ENCODE measurements at regions not wholly inside any gene's neighbourhood (a gene's known extent, or its start where the extent isn't known, plus 50 kb on each side); places are given as distances from the start of the nearest gene placed in this dataset.
"Not testable (repeated sequence)": the region's sequence is repeated elsewhere in the genome, so short reads cannot be mapped to it uniquely, and the experiment has no call there.

GRCh38 chr5:124552526-124552925 is 193.9 kb downstream of the ZNF608 start:
- DNase-seq (ENCODE audit: low read depth in 2 of 2) = no peak

GRCh38 chr5:124551939-124552279 is 194.5 kb downstream of the ZNF608 start:
- DNase-seq (ENCODE audit: low read depth in 2 of 2) = no peak

- peak; percentile 7 to 59 for DNase-seq (ENCODE audit: low read depth in 2 of 2)
Observed at GRCh38 chr5:124550731-124551130, 195.7 kb downstream of the ZNF608 start.

- DNase-seq (ENCODE audit: low read depth in 2 of 2) = no peak
Observed at GRCh38 chr5:124549891-124550436, 196.5 kb downstream of the ZNF608 start.

- DNase-seq (ENCODE audit: low read depth in 2 of 2) = peak; percentile 26 to 44
Observed at GRCh38 chr5:124546643-124547042, 199.8 kb downstream of the ZNF608 start.

DNA sequence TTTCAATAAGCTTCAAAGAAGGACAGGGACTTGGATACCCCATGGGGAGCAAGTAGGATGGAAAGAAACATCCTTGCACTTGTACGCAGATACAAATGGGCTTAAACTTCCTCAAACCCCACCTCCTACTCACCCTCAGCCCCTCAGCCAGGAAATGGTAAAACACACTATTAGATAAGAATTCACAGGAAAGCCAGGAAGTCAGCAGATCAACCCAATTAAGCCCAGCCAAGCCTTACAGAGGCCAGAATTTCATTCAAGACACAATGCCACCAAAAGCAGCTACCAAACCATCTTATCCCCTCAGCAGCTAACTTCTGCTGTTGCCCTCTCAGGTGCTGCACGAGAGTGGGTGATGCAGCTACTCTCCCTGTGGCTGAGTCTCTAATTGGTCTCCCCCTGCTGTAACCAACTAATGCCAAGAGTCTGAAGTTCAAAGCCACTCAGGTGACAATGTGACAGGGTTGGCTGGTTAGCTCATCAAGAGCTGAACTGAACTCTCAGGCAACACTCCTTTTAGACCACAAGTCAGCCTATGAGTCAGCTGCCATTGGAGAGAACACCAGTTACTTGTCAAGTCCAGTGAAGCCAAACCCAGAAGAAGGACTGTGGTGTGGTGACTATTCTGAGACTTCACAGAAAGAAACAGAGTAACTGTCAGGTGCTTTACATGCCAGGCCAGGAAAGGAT is 201.9 kb downstream of the ZNF608 start:
- DNase-seq (ENCODE audit: low read depth in 2 of 2) = peak in 1 of 2 donors; percentile 3

- DNase-seq (ENCODE audit: low read depth in 2 of 2) = no peak
Observed at GRCh38 chr5:124538931-124539330, 207.5 kb downstream of the ZNF608 start.

DNA sequence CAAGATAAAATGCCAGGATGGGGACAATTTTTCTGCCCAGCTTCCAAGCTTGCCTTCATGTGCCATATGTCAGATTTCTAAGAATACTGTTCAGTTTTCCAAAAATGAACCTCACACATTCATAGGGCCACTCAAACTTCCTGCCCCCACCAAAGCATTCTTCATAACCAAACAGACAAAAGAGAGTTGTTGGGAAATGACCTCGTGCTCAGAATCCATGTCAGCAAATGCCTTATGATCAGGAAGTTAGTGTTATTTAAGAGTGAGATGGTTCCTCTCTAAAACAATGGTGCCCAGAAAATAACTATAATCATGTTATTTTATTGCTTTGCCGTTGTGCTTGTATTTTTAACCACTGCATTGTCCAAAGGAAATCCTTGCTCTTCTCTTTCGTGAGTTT is 208.2 kb downstream of the ZNF608 start:
- DNase-seq (ENCODE audit: low read depth in 2 of 2) = peak; percentile 80 to 97

DNA sequence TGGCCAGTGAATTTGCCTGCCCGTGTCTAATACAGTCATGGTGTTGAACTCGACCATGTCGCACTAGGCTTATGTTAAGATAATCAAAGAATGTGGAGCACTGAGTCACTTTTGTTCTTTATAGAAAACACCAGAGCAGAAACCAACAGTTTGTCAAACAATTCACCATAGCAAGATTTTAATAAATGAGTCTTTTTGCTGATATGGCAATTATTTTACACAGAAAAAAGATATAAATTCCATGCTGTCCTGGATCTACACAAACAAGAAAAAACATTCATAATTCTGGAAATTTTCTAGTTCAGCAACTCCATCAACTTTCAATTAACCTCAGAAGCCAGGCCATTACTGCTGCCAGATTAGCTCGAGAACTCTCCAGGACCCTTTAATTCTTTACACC is 208.9 kb downstream of the ZNF608 start:
- no peak for DNase-seq (ENCODE audit: low read depth in 2 of 2)

- DNase-seq (ENCODE audit: low read depth in 2 of 2) = peak; percentile 9 to 96
Observed at GRCh38 chr5:124537107-124537506, 209.3 kb downstream of the ZNF608 start.

GRCh38 chr5:124536333-124536732 is 210.1 kb downstream of the ZNF608 start:
- peak; percentile 71 to 96 for DNase-seq (ENCODE audit: low read depth in 2 of 2)

DNA sequence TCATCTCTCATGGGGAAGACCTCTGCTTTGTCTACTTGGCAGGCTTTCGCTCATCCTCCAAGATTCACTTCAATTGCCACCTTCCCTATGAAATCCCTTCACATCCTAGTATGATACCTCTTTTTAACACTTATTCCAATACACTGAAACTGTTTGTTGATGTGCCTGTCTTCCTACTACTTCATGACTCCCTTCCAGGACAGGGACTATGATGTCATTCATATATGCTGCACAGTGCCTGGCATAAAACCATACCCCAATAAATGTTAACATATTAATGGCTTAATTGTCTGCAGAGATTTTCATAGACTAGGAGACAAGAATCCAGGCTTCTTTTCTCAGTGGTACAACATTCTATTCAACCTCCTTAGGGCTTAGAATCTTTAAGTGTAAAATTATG is 215.5 kb downstream of the ZNF608 start:
- DNase-seq (ENCODE audit: low read depth in 2 of 2) = no peak

DNA sequence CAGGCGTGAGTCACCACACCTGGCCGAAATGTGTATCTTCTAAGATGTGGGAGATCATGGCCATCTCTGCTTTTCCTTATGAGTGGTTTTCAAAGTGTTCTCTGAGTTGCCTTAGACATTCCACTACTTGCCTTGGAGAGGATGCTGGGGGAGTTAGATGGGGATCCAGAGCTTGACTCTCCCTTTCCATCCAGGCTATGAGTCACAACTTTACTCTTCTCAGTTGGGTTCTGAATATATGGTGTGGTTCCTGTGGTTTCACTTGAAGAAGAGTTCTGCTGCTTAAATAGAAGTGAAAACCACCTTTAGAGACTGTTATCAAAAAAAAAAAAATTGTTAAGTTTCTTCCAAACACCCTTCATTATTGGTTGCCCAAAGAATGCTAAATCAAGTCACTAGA is 217.6 kb downstream of the ZNF608 start:
- DNase-seq (ENCODE audit: low read depth in 2 of 2) = no peak

DNA sequence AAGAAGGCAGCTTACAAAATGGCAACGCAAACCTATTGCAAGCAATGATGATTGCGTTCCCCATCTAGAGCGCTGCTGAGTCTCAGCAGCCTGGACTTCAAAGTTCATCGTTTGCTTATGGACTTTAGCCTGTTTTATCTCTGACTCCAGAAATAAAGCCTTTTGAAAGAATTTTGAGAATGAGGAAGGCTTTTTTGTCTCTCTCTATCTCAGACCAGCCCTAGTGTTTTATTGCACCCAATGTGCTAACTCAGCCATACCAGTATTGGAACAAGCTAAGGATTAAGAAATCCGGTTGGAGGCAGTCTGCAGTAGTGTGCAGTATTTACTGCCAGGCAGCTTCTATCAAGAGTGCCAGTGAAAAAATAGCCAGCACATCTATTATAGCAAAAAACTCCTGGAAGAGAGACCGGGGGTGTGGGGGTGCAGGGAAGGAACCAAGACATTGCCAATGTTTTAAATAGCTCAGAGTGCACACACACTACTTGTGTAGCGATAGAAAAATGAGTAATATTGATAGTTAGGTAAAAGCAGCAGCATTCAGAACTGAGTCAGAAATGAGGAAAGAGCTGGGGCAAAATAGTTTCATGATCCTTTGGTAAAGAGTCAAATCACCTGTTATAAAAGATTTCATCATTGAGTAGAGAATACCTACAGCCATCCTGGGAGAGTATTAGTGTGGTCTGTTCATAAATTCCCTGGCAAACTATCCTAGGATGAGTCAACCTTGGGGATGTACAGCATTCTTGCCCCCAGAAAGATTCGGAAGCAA is 219.0 kb downstream of the ZNF608 start:
- DNase-seq (ENCODE audit: low read depth in 2 of 2) = no peak

DNA sequence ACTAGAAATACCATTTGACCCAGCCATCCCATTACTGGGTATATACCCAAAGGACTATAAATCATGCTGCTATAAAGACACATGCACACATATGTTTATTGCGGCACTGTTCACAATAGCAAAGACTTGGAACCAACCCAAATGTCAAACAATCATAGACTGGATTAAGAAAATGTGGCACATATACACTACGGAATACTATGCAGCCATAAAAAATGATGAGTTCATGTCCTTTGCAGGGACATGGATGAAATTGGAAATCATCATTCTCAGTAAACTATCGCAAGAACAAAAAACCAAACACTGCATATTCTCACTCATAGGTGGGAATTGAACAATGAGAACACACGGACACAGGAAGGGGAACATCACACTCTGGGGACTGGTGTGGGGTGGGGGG is 220.4 kb downstream of the ZNF608 start:
- not testable (repeated sequence) for DNase-seq (ENCODE audit: low read depth in 2 of 2)

DNA sequence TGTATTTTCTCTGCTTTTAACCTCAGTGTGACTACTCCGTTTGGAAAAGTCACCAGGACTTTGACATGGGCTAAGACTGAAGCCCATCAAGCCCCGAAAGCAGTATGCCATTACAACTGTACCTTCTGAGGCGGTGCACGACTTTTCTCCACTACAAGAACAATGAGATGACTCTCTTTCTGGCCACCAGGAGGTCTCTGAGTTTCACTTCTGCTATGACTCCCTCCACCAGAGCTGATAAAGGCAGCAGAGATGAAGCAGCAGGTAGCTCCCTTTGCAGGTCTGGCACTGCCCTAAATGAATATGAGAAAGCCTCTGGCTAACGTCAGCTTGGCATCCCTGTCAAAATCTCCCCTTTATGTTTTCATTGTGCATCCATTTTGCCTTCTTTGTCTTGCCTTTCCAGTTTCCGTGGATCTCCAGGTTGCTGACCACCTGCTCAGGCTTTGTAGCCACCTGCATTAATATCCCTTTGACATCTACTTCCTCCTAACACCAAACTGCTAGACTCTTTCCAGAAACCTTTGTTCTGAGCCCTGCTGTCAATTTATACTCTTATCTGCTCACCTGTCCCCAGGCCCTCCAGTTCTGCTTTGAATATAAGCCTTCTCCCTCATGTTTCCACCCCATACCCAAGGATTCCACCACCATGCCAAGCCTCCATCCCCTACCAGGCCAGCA is 221.7 kb downstream of the ZNF608 start:
- peak in 1 of 2 donors; percentile 15 for DNase-seq (ENCODE audit: low read depth in 2 of 2)

DNA sequence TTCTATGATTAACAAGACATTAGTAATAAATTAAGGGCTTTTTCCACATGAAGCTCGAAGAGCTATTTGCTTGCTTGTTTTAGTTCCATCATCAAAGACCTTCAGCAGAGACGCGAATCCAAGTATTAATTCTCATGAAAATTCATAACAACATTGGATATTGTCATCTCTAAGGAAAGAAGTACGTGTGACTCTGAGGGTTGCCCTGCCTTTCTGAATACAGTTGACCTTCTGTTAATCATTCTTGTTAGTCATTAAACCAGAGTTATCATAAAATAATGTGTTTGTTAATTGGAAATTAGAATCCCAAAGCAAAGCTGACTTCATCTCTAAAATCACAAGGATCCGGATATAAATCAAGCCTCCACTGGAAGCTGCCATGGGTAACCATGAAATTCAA is 222.5 kb downstream of the ZNF608 start:
- no peak for DNase-seq (ENCODE audit: low read depth in 2 of 2)

- no peak for DNase-seq (ENCODE audit: low read depth in 2 of 2)
Observed at GRCh38 chr5:124522992-124523391, 223.4 kb downstream of the ZNF608 start.

- DNase-seq (ENCODE audit: low read depth in 2 of 2) = no peak
Observed at GRCh38 chr5:124521461-124522230, 224.8 kb downstream of the ZNF608 start.

DNA sequence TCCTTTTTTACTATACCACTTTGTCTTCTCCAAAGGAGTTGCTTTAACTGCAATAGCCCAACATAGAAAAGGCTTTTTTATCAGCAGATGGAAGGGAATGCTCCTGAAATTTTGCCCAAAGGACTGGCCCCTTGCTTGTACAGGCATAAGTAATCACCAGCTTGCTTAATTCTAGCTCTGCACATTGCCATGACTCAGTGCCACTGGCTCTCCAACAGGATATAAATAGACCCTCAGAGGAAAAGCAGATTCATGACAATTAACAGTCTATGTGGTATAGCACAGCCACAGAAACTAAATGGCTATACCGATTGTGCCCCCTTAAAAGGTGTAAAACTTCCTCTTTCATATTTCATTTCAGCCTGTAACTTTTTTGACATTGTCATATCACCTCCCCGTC is 227.0 kb downstream of the ZNF608 start:
- DNase-seq (ENCODE audit: low read depth in 2 of 2) = peak; percentile 8 to 13

DNA sequence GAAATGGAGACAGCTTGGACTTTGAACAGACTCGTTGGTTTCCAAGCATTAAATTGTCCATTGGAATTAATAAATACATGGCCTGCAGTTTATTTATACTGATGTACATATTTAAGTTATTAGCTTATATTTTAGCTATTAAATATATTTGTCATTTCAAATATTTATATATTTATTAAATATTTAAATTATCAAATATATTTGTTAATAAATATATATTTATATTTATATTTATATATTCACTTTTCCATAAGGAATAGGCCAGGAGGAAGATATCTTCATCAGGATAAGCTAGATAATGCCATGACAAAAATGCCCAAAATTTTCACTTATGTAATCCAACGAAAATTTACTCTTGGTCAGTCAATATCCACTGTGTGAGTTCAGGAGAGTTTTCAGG is 229.9 kb downstream of the ZNF608 start:
- no peak for DNase-seq (ENCODE audit: low read depth in 2 of 2)

Measured in lung microvascular endothelial cell (primary cell).